ENCODE measurements at regions not wholly inside any gene's neighbourhood (a gene's known extent, or its start where the extent isn't known, plus 50 kb on each side); places are given as distances from the start of the nearest gene placed in this dataset.

GRCh38 chr12:65560286-65560685, 264.0 kb upstream of the HMGA2 start:
- H3K9me3 ChIP-seq (ENCODE audit: control insufficient read depth, insufficient read depth, low read depth, low read length), result no peaks in the 10 kb centered on the region
- TF ChIP-seq POLR2AphosphoS5 (IDR thresholded peaks at IDR 0.05; ENCODE audit: low read depth, low read length), result no peak
- no peak for TF ChIP-seq TCF7L2 (IDR thresholded peaks at IDR 0.05; ENCODE audit: low read depth, low read length)
- no peak for TF ChIP-seq SIN3A (IDR thresholded peaks at IDR 0.05; ENCODE audit: borderline replicate concordance, insufficient read depth, low read depth, low read length)
- TF ChIP-seq REST (IDR thresholded peaks at IDR 0.05; ENCODE audit: insufficient read depth in 1 of 2, low read depth in 2 of 2, low read length in 1 of 2), result no peak
- ChIA-PET POLR2A (interaction anchor here (0.7 kb wide), 1 partner anchor 350 kb away, joined by 3 read pairs; no protein-coding TSS in a partner anchor), CTCF (interaction anchor here (0.6 kb wide), 1 partner anchor 15 kb away, joined by 3 read pairs; no protein-coding TSS in a partner anchor)
- in situ Hi-C loops (cut with HindIII; ENCODE audit: low pct_unique_long_range_greater_than_20kb, low sequenced_read_pairs), result no loop called here
- H3K36me3 ChIP-seq (ENCODE audit: control insufficient read depth, insufficient read depth, low read length), result no peaks in the 10 kb centered on the region
- ATAC-seq, result no peak
- H3K4me1 ChIP-seq (ENCODE audit: control insufficient read depth, insufficient read depth, low read length), result no peaks in the 10 kb centered on the region; the same call in 1 of the 2 replicates
- intact Hi-C loops (cut with micrococcal nuclease; ENCODE audit: unreplicated experiment), result no loop called here
- no TSS peak for BruUV-seq (replicated peaks)
- H3K27me3 ChIP-seq (ENCODE audit: control insufficient read depth, insufficient read depth, low read length), result no peaks in the 10 kb centered on the region
- H3K27ac ChIP-seq (ENCODE audit: low read length), result no peak overlapping the region
- no peak for DNase-seq (ENCODE audit: low read depth, low spot score)
- no peak overlapping the region for H3K4me3 ChIP-seq (ENCODE audit: low read depth in 2 of 2, low read length in 2 of 2)

- ATAC-seq (no peak), DNase-seq (ENCODE audit: low read depth, low spot score) (no peak)
- in situ Hi-C loops (cut with HindIII; ENCODE audit: low pct_unique_long_range_greater_than_20kb, low sequenced_read_pairs) (no loop called here), intact Hi-C loops (cut with micrococcal nuclease; ENCODE audit: unreplicated experiment) (no loop called here)
- TF ChIP-seq SIN3A (IDR thresholded peaks at IDR 0.05; ENCODE audit: borderline replicate concordance, insufficient read depth, low read depth, low read length), result no peak
- TF ChIP-seq REST (IDR thresholded peaks at IDR 0.05; ENCODE audit: insufficient read depth in 1 of 2, low read depth in 2 of 2, low read length in 1 of 2), result no peak
- TF ChIP-seq CTCF (IDR thresholded peaks at IDR 0.05), result no peak
- no peak for TF ChIP-seq TCF7L2 (IDR thresholded peaks at IDR 0.05; ENCODE audit: low read depth, low read length)
- H3K27ac ChIP-seq (ENCODE audit: low read length), result no peak overlapping the region
- no peaks in the 10 kb centered on the region for H3K36me3 ChIP-seq (ENCODE audit: control insufficient read depth, insufficient read depth, low read length)
- ChIA-PET CTCF (no interaction called here), POLR2A (interaction anchor here (0.7 kb wide), 1 partner anchor 530 kb away, joined by 5 read pairs; no protein-coding TSS in a partner anchor)
- no TSS peak for BruUV-seq (replicated peaks)
- H3K27me3 ChIP-seq (ENCODE audit: control insufficient read depth, insufficient read depth, low read length), result no peaks in the 10 kb centered on the region
- no peaks in the 10 kb centered on the region; the same call in 1 of the 2 replicates for H3K4me1 ChIP-seq (ENCODE audit: control insufficient read depth, insufficient read depth, low read length)
- H3K4me3 ChIP-seq (ENCODE audit: low read depth in 2 of 2, low read length in 2 of 2), result no peak overlapping the region
- no peaks in the 10 kb centered on the region for H3K9me3 ChIP-seq (ENCODE audit: control insufficient read depth, insufficient read depth, low read depth, low read length)
Observed at GRCh38 chr12:65561798-65562382, 262.4 kb upstream of the HMGA2 start.

All from Panc1 (cell line).